Activated T-cell treated with anti-CD3 and anti-CD28 coated beads for 1 hour (primary cell): ENCODE measurements at regions not wholly inside any gene's neighbourhood (a gene's known extent, or its start where the extent isn't known, plus 50 kb on each side); places are given as distances from the start of the nearest gene placed in this dataset.

Source experiments
- DNase-seq: peaks from one replicate; pipeline ENCODE4 v3.0.0-alpha.2; 2020; ENCODE audit warnings: low read depth

- no peak for DNase-seq
These were observed 200.3 kb downstream of the SLIT2 start for GRCh38 chr4:20451986-20452385.

GRCh38 chr4:20454515-20454914 is 202.8 kb downstream of the SLIT2 start:
- DNase-seq: no peak

- DNase-seq: no peak
These were observed 204.7 kb downstream of the SLIT2 start for GRCh38 chr4:20456407-20456806.

- DNase-seq: no peak
These were observed 210.9 kb downstream of the SLIT2 start for GRCh38 chr4:20462426-20463175.

- DNase-seq: no peak
These were observed 211.4 kb downstream of the SLIT2 start for GRCh38 chr4:20463176-20463430.

GRCh38 chr4:20464381-20464780 is 212.7 kb downstream of the SLIT2 start:
- no peak for DNase-seq

- no peak for DNase-seq
These were observed 222.4 kb downstream of the SLIT2 start for GRCh38 chr4:20474119-20474518.

GRCh38 chr4:20478412-20478811 is 221.8 kb upstream of the PACRGL start:
- DNase-seq: no peak

- DNase-seq: no peak
These were observed 219.9 kb upstream of the PACRGL start for GRCh38 chr4:20480165-20480947.

- no peak for DNase-seq
These were observed 216.8 kb upstream of the PACRGL start for GRCh38 chr4:20483416-20483815.

GRCh38 chr4:20486433-20486832 is 213.8 kb upstream of the PACRGL start:
- DNase-seq: no peak

GRCh38 chr4:20487446-20487845 is 212.8 kb upstream of the PACRGL start:
- no peak for DNase-seq

- no peak for DNase-seq
These were observed 212.4 kb upstream of the PACRGL start for GRCh38 chr4:20487852-20488251.

GRCh38 chr4:20490734-20491133 is 209.5 kb upstream of the PACRGL start:
- DNase-seq: no peak

- no peak for DNase-seq
These were observed 206.4 kb upstream of the PACRGL start for GRCh38 chr4:20493761-20494353.

GRCh38 chr4:20496068-20496467 is 204.2 kb upstream of the PACRGL start:
- no peak for DNase-seq

GRCh38 chr4:20504146-20504545 is 196.1 kb upstream of the PACRGL start:
- no peak for DNase-seq

- DNase-seq: no peak
These were observed 194.3 kb upstream of the PACRGL start for GRCh38 chr4:20505927-20506326.

GRCh38 chr4:20506827-20507226 is 193.4 kb upstream of the PACRGL start:
- no peak for DNase-seq

GRCh38 chr4:20509315-20509714 is 190.9 kb upstream of the PACRGL start:
- no peak for DNase-seq

- no peak for DNase-seq
These were observed 188.0 kb upstream of the PACRGL start for GRCh38 chr4:20512033-20512792.

- no peak for DNase-seq
These were observed 187.3 kb upstream of the PACRGL start for GRCh38 chr4:20512985-20513384.

- no peak for DNase-seq
These were observed 179.4 kb upstream of the PACRGL start for GRCh38 chr4:20520901-20521300.
